ENCODE measurements at regions not wholly inside any gene's neighbourhood (a gene's known extent, or its start where the extent isn't known, plus 50 kb on each side); places are given as distances from the start of the nearest gene placed in this dataset.

GRCh38 chr2:59077026-59077725, 836.1 kb upstream of the FANCL start:
- no peak for DNase-seq (ENCODE audit: low read depth)

GRCh38 chr2:59076079-59076619, 835.0 kb upstream of the FANCL start:
- DNase-seq (ENCODE audit: low read depth), result no peak

GRCh38 chr2:59074071-59074470, 832.9 kb upstream of the FANCL start:
- no peak for DNase-seq (ENCODE audit: low read depth)

GRCh38 chr2:59073286-59073685, 832.2 kb upstream of the FANCL start:
- DNase-seq (ENCODE audit: low read depth), result no peak

GRCh38 chr2:59068255-59068654, 827.1 kb upstream of the FANCL start:
- no peak for DNase-seq (ENCODE audit: low read depth)

GRCh38 chr2:59066787-59067399, 825.8 kb upstream of the FANCL start:
- DNase-seq (ENCODE audit: low read depth), result no peak

GRCh38 chr2:59047373-59047995, 806.4 kb upstream of the FANCL start:
- DNase-seq (ENCODE audit: low read depth), result no peak

- no peak for DNase-seq (ENCODE audit: low read depth)
Measured at GRCh38 chr2:59046401-59047372, 805.6 kb upstream of the FANCL start.

GRCh38 chr2:59044736-59045135, 803.6 kb upstream of the FANCL start:
- DNase-seq (ENCODE audit: low read depth), result no peak

GRCh38 chr2:59041139-59041538, 800.0 kb upstream of the FANCL start:
- no peak for DNase-seq (ENCODE audit: low read depth)

GRCh38 chr2:59034837-59035236, 793.7 kb upstream of the FANCL start:
- no peak for DNase-seq (ENCODE audit: low read depth)

- no peak for DNase-seq (ENCODE audit: low read depth)
Measured at GRCh38 chr2:59034106-59034505, 793.0 kb upstream of the FANCL start.

GRCh38 chr2:59033661-59034060, 792.5 kb upstream of the FANCL start:
- no peak for DNase-seq (ENCODE audit: low read depth)

- DNase-seq (ENCODE audit: low read depth), result no peak
Measured at GRCh38 chr2:59032499-59032898, 791.4 kb upstream of the FANCL start.

- DNase-seq (ENCODE audit: low read depth), result no peak
Measured at GRCh38 chr2:59029058-59029457, 787.9 kb upstream of the FANCL start.

GRCh38 chr2:59027320-59027719, 786.2 kb upstream of the FANCL start:
- DNase-seq (ENCODE audit: low read depth), result no peak

GRCh38 chr2:59025157-59025757, 784.1 kb upstream of the FANCL start:
- DNase-seq (ENCODE audit: low read depth), result peak; percentile 4

GRCh38 chr2:59021786-59022185, 780.7 kb upstream of the FANCL start:
- DNase-seq (ENCODE audit: low read depth), result no peak

- DNase-seq (ENCODE audit: low read depth), result no peak
Measured at GRCh38 chr2:59019566-59020159, 778.5 kb upstream of the FANCL start.

- DNase-seq (ENCODE audit: low read depth), result no peak
Measured at GRCh38 chr2:59018737-59019136, 777.6 kb upstream of the FANCL start.

- DNase-seq (ENCODE audit: low read depth), result no peak
Measured at GRCh38 chr2:59015027-59015426, 773.9 kb upstream of the FANCL start.

Data from stimulated activated CD8-positive, alpha-beta memory T cell treated with anti-CD3 and anti-CD28 coated beads, Interleukin-4, amount 100 ng/mL, for 24 hours (primary cell).